ENCODE measurements at regions not wholly inside any gene's neighbourhood (a gene's known extent, or its start where the extent isn't known, plus 50 kb on each side); places are given as distances from the start of the nearest gene placed in this dataset.

DNA sequence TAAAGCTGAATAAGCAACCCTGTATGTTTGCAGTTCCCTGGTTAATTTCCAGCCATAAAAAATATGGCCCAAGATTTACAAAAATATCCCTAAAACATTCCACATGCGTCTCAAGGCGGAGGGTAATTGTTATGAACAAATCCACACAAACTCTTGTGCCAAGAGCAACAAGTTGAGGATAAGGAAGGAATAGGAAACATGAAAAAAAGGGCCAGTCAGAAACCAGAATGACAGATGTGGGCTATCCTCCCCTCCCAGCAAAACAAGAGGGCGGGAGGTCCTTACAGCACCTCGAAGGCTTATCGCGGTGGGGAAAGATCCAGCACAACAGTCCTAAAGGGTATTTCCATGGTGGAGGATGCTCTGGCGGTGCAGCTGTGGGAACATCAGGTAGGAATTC is 155.6 kb upstream of the HES1 start:
- no peak overlapping the region for H3K4me3 ChIP-seq (replicated peaks in 1 of 2; ENCODE audit: low read depth in 1 of 2, low read length in 2 of 2)
- H3K79me2 ChIP-seq (ENCODE audit: insufficient read depth, low read length) = no peaks in the 10 kb centered on the region
- POLR2A ChIA-PET = no interaction called here
- no peak for DNase-seq (ENCODE audit: low read depth, low spot score)
- no peaks in the 10 kb centered on the region; the same call in 1 of the 2 replicates for H3K27me3 ChIP-seq (ENCODE audit: insufficient read depth, low read length)
- H3K36me3 ChIP-seq (ENCODE audit: control insufficient read depth in 1 of 2, insufficient read depth in 2 of 2, low read length in 2 of 2) = no peaks in the 10 kb centered on the region
- no TSS peak for BruUV-seq (replicated peaks)
- intact Hi-C loops (cut with micrococcal nuclease) = no loop called here
- H3K4me1 ChIP-seq (ENCODE audit: control insufficient read depth in 1 of 2, insufficient read depth in 2 of 2, low read length in 2 of 2) = no peaks in the 10 kb centered on the region
- RAD21 ChIA-PET (ENCODE audit: low non-redundant PET in 1 of 2, low total read pairs in 2 of 2, uncharacterized antibody in 2 of 2, unreplicated experiment in 2 of 2) = no interaction called here
- CTCF ChIA-PET = no interaction called here
- H3K4me2 ChIP-seq (ENCODE audit: low read length) = no peak overlapping the region
- TF ChIP-seq CEBPB (IDR thresholded peaks at IDR 0.05; ENCODE audit: low read depth) = no peak
- TF ChIP-seq, protein P1, sequence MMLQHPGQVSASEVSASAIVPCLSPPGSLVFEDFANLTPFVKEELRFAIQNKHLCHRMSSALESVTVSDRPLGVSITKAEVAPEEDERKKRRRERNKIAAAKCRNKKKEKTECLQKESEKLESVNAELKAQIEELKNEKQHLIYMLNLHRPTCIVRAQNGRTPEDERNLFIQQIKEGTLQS (IDR thresholded peaks at IDR 0.05) = no peak
- H3K9me3 ChIP-seq (ENCODE audit: control insufficient read depth in 1 of 2, insufficient read depth in 1 of 2, low read depth in 1 of 2, low read length in 2 of 2) = no peaks in the 10 kb centered on the region
- H4K20me1 ChIP-seq (ENCODE audit: insufficient read depth) = no peaks in the 10 kb centered on the region
- H2AFZ ChIP-seq (ENCODE audit: low read depth, low read length, poor library complexity, severe bottlenecking) = no peak overlapping the region
- H3K9me2 ChIP-seq (ENCODE audit: insufficient read depth) = no peaks in the 10 kb centered on the region
- no peak overlapping the region for H3K9ac ChIP-seq (ENCODE audit: low read length)
- no peak overlapping the region for H3K27ac ChIP-seq (ENCODE audit: low read depth, low read length)
- no peak for ATAC-seq

DNA sequence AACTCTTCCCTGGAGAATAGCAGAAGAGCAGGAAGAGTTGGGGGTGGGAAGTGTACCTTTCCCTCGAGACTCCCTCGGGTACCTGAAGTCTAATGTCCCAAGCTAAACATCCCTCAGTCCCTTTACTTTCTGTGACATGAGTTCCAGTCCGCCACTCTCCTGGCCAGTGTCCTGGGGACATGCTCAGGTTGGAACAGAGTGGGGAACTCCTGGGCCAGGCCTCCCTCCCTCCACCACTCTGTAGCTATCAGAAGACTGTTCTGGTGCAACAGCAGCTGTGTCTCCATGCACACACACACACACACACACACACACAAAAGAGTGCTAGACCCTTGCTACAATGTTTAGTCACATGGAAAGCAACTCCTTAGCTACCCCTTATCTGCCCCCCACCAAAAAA is 155.0 kb upstream of the HES1 start:
- Histone ChIP-seq H3K9ac (ENCODE audit: low read length) (no peak overlapping the region), H3K4me1 (ENCODE audit: control insufficient read depth in 1 of 2, insufficient read depth in 2 of 2, low read length in 2 of 2) (no peaks in the 10 kb centered on the region), H3K4me3 (replicated peaks in 1 of 2; ENCODE audit: low read depth in 1 of 2, low read length in 2 of 2) (no peak overlapping the region), H3K9me3 (ENCODE audit: control insufficient read depth in 1 of 2, insufficient read depth in 1 of 2, low read depth in 1 of 2, low read length in 2 of 2) (no peaks in the 10 kb centered on the region), H3K36me3 (ENCODE audit: control insufficient read depth in 1 of 2, insufficient read depth in 2 of 2, low read length in 2 of 2) (no peaks in the 10 kb centered on the region), H3K4me2 (ENCODE audit: low read length) (no peak overlapping the region), H3K27ac (ENCODE audit: low read depth, low read length) (no peak overlapping the region), H2AFZ (ENCODE audit: low read depth, low read length, poor library complexity, severe bottlenecking) (no peak overlapping the region), H3K27me3 (ENCODE audit: insufficient read depth, low read length) (no peaks in the 10 kb centered on the region), H4K20me1 (ENCODE audit: insufficient read depth) (no peaks in the 10 kb centered on the region), H3K79me2 (ENCODE audit: insufficient read depth, low read length) (no peaks in the 10 kb centered on the region), H3K9me2 (ENCODE audit: insufficient read depth) (no peaks in the 10 kb centered on the region)
- BruUV-seq (replicated peaks) = no TSS peak
- RAD21 ChIA-PET (ENCODE audit: low non-redundant PET in 1 of 2, low total read pairs in 2 of 2, uncharacterized antibody in 2 of 2, unreplicated experiment in 2 of 2) = no interaction called here
- ATAC-seq (no peak), DNase-seq (ENCODE audit: low read depth, low spot score) (no peak)
- intact Hi-C loops (cut with micrococcal nuclease) = no loop called here
- POLR2A ChIA-PET = no interaction called here
- CTCF ChIA-PET = no interaction called here
- TF ChIP-seq, protein P2, sequence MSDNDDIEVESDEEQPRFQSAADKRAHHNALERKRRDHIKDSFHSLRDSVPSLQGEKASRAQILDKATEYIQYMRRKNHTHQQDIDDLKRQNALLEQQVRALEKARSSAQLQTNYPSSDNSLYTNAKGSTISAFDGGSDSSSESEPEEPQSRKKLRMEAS (IDR thresholded peaks at IDR 0.05) = no peak
- TF ChIP-seq POLR2AphosphoS5 (IDR thresholded peaks at IDR 0.05; ENCODE audit: low read depth, low read length) = no peak
- TF ChIP-seq, protein P3, sequence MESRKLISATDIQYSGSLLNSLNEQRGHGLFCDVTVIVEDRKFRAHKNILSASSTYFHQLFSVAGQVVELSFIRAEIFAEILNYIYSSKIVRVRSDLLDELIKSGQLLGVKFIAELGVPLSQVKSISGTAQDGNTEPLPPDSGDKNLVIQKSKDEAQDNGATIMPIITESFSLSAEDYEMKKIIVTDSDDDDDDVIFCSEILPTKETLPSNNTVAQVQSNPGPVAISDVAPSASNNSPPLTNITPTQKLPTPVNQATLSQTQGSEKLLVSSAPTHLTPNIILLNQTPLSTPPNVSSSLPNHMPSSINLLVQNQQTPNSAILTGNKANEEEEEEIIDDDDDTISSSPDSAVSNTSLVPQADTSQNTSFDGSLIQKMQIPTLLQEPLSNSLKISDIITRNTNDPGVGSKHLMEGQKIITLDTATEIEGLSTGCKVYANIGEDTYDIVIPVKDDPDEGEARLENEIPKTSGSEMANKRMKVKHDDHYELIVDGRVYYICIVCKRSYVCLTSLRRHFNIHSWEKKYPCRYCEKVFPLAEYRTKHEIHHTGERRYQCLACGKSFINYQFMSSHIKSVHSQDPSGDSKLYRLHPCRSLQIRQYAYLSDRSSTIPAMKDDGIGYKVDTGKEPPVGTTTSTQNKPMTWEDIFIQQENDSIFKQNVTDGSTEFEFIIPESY (IDR thresholded peaks at IDR 0.05; ENCODE audit: extremely low read depth, insufficient replicate concordance, low read length) = no peak
- TF ChIP-seq JUND (IDR thresholded peaks at IDR 0.05) = no peak
- no peak for TF ChIP-seq SP1 (IDR thresholded peaks at IDR 0.05; ENCODE audit: low read depth)
- no peak for TF ChIP-seq EGR1 (IDR thresholded peaks at IDR 0.05; ENCODE audit: low read depth)
- no peak for TF ChIP-seq POLR2A (IDR thresholded peaks at IDR 0.05; ENCODE audit: borderline replicate concordance, extremely low read depth, insufficient read depth, insufficient read length)
- no peak for TF ChIP-seq CBX3 (IDR thresholded peaks at IDR 0.05; ENCODE audit: low read depth)
- no peak for TF ChIP-seq ELF1 (IDR thresholded peaks at IDR 0.05; ENCODE audit: borderline replicate concordance, low read depth)
- TF ChIP-seq, protein P4, sequence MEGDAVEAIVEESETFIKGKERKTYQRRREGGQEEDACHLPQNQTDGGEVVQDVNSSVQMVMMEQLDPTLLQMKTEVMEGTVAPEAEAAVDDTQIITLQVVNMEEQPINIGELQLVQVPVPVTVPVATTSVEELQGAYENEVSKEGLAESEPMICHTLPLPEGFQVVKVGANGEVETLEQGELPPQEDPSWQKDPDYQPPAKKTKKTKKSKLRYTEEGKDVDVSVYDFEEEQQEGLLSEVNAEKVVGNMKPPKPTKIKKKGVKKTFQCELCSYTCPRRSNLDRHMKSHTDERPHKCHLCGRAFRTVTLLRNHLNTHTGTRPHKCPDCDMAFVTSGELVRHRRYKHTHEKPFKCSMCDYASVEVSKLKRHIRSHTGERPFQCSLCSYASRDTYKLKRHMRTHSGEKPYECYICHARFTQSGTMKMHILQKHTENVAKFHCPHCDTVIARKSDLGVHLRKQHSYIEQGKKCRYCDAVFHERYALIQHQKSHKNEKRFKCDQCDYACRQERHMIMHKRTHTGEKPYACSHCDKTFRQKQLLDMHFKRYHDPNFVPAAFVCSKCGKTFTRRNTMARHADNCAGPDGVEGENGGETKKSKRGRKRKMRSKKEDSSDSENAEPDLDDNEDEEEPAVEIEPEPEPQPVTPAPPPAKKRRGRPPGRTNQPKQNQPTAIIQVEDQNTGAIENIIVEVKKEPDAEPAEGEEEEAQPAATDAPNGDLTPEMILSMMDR (IDR thresholded peaks at IDR 0.05 in 2 of 3, conservative IDR thresholded peaks at IDR 0.05 in 1 of 3; ENCODE audit: borderline replicate concordance in 1 of 3, insufficient read depth in 1 of 3, low read depth in 2 of 3, low read length in 2 of 3) = no peak
- TF ChIP-seq, protein P5, sequence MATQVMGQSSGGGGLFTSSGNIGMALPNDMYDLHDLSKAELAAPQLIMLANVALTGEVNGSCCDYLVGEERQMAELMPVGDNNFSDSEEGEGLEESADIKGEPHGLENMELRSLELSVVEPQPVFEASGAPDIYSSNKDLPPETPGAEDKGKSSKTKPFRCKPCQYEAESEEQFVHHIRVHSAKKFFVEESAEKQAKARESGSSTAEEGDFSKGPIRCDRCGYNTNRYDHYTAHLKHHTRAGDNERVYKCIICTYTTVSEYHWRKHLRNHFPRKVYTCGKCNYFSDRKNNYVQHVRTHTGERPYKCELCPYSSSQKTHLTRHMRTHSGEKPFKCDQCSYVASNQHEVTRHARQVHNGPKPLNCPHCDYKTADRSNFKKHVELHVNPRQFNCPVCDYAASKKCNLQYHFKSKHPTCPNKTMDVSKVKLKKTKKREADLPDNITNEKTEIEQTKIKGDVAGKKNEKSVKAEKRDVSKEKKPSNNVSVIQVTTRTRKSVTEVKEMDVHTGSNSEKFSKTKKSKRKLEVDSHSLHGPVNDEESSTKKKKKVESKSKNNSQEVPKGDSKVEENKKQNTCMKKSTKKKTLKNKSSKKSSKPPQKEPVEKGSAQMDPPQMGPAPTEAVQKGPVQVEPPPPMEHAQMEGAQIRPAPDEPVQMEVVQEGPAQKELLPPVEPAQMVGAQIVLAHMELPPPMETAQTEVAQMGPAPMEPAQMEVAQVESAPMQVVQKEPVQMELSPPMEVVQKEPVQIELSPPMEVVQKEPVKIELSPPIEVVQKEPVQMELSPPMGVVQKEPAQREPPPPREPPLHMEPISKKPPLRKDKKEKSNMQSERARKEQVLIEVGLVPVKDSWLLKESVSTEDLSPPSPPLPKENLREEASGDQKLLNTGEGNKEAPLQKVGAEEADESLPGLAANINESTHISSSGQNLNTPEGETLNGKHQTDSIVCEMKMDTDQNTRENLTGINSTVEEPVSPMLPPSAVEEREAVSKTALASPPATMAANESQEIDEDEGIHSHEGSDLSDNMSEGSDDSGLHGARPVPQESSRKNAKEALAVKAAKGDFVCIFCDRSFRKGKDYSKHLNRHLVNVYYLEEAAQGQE (IDR thresholded peaks at IDR 0.05; ENCODE audit: low read depth) = no peak
- no peak for TF ChIP-seq ZFX (IDR thresholded peaks at IDR 0.05)
- no peak for TF ChIP-seq FOSL1 (IDR thresholded peaks at IDR 0.05; ENCODE audit: low read depth)
